Endodermal cell (in vitro differentiated cells): ENCODE measurements at regions not wholly inside any gene's neighbourhood (a gene's known extent, or its start where the extent isn't known, plus 50 kb on each side); places are given as distances from the start of the nearest gene placed in this dataset.

Source experiments
- DNase-seq: peaks from one replicate; pipeline ENCODE4 v3.0.0-alpha.2; 2017
- H3K27ac ChIP-seq: 2 replicates; pipeline ENCODE4 v1.5.1; 2013; ENCODE audit warnings: mild to moderate bottlenecking, low read depth, low read length, moderate library complexity
- H3K27me3 ChIP-seq: 2 replicates; pipeline ENCODE4 v1.6.1; 2013; ENCODE audit warnings: mild to moderate bottlenecking, low read length, moderate library complexity; ENCODE audit not compliant: insufficient read depth, control insufficient read depth, poor library complexity, severe bottlenecking
- H3K36me3 ChIP-seq: 2 replicates; pipeline ENCODE4 v1.7.0; 2013; ENCODE audit warnings: mild to moderate bottlenecking, low read length, moderate library complexity; ENCODE audit not compliant: control insufficient read depth, insufficient read depth
- H3K4me1 ChIP-seq: one replicate; pipeline ENCODE4 v1.7.0; 2013; ENCODE audit warnings: low read length; ENCODE audit not compliant: control insufficient read depth, insufficient read depth
- H3K4me3 ChIP-seq: 2 replicates; pipeline ENCODE4 v1.5.1; 2013; ENCODE audit warnings: mild to moderate bottlenecking, low read length, moderate library complexity
- H3K9ac ChIP-seq: 2 replicates; pipeline ENCODE4 v1.6.1; 2013; ENCODE audit warnings: mild to moderate bottlenecking, low read length, moderate library complexity; ENCODE audit not compliant: poor library complexity, severe bottlenecking; ENCODE audit errors: extremely low read depth
- H3K9me3 ChIP-seq: 2 replicates; pipeline ENCODE4 v1.6.1; 2013; ENCODE audit warnings: mild to moderate bottlenecking, low read length, moderate library complexity; ENCODE audit not compliant: control insufficient read depth
- H3K27ac Mint-ChIP-seq: 2 replicates; pipeline ENCODE4 v1.8.0; 2020; ENCODE audit warnings: mixed read lengths
- H3K27me3 Mint-ChIP-seq: 2 replicates; pipeline ENCODE4 v1.8.0; 2021; ENCODE audit warnings: mild to moderate bottlenecking, mixed read lengths; ENCODE audit not compliant: insufficient read depth
- H3K36me3 Mint-ChIP-seq: 2 replicates; pipeline ENCODE4 v1.8.0; 2020; ENCODE audit warnings: low read depth, mixed read lengths
- H3K4me1 Mint-ChIP-seq: 2 replicates; pipeline ENCODE4 v1.8.0; 2020; ENCODE audit warnings: mixed read lengths
- H3K4me3 Mint-ChIP-seq: 2 replicates; pipeline ENCODE4 v1.8.0; 2020; ENCODE audit warnings: mild to moderate bottlenecking, moderate library complexity, mixed read lengths
- H3K9me3 Mint-ChIP-seq: 2 replicates; pipeline ENCODE4 v1.8.0; 2020; ENCODE audit warnings: mild to moderate bottlenecking, mixed read lengths
- CTCF ChIP-seq: fragments of 200-600 bp; sonication (generic); conservative IDR thresholded peaks from 2 replicates; pipeline ENCODE4 v1.5.0; 2021; ENCODE audit warnings: antibody characterized with exemption, mild to moderate bottlenecking
- WGBS, 2 experiments: methylation state at CpG; one replicate each; pipeline versions ENCODE4 v1.1.5 to v1.1.7; 2013; ENCODE audit warnings: missing lambda C conversion rate in 2 of 2, mixed read lengths in 1 of 2; ENCODE audit not compliant: insufficient coverage in 1 of 2, insufficient read length in 1 of 2; 5-methylcytosine and 5-hydroxymethylcytosine counted together

GRCh38 chr7:32227746-32228145 is 157.5 kb upstream of the PDE1C start:
- peak; percentile 13 for DNase-seq
- no peaks in the 10 kb centered on the region for H3K36me3 ChIP-seq
- Mint-ChIP-seq H3K27me3 (peaks cover 4% of the 10 kb centered on the region), H3K4me3 (no peak overlapping the region), H3K9me3 (peaks cover 8% of the 10 kb centered on the region), H3K36me3 (no peaks in the 10 kb centered on the region), H3K4me1 (no peaks in the 10 kb centered on the region), H3K27ac (no peak overlapping the region)
- no peaks in the 10 kb centered on the region for H3K27me3 ChIP-seq
- H3K9me3 ChIP-seq = no peaks in the 10 kb centered on the region
- TF ChIP-seq CTCF = no peak
- H3K27ac ChIP-seq = no peak overlapping the region
- no peaks in the 10 kb centered on the region for H3K4me1 ChIP-seq
- WGBS, 2 experiments = 85% methylated on average over 1 of the region's 1 CpG; no CpG with 5 or more reads in 1 of the 2 experiments
- no peak overlapping the region for H3K4me3 ChIP-seq
- H3K9ac ChIP-seq = no peak overlapping the region

- Mint-ChIP-seq H3K9me3 (peaks cover 8% of the 10 kb centered on the region), H3K4me1 (no peaks in the 10 kb centered on the region), H3K4me3 (no peak overlapping the region), H3K36me3 (no peaks in the 10 kb centered on the region), H3K27ac (no peak overlapping the region), H3K27me3 (peaks cover 8% of the 10 kb centered on the region)
- H3K4me1 ChIP-seq = no peaks in the 10 kb centered on the region
- no peak overlapping the region for H3K4me3 ChIP-seq
- no peak for DNase-seq
- H3K27ac ChIP-seq = no peak overlapping the region
- TF ChIP-seq CTCF = no peak
- H3K27me3 ChIP-seq = no peaks in the 10 kb centered on the region
- no peaks in the 10 kb centered on the region for H3K9me3 ChIP-seq
- no peak overlapping the region for H3K9ac ChIP-seq
- WGBS, 2 experiments = 73 to 90% methylated on average over 3 to 5 of the region's 5 CpGs
- H3K36me3 ChIP-seq = no peaks in the 10 kb centered on the region
Measured at GRCh38 chr7:32224276-32224675, 154.1 kb upstream of the PDE1C start.

GRCh38 chr7:32223721-32224120 is 153.5 kb upstream of the PDE1C start:
- TF ChIP-seq CTCF = no peak
- no peak overlapping the region for H3K27ac Mint-ChIP-seq
- no peaks in the 10 kb centered on the region for H3K9me3 ChIP-seq
- no peak overlapping the region for H3K4me3 Mint-ChIP-seq
- H3K27me3 ChIP-seq = no peaks in the 10 kb centered on the region
- no peaks in the 10 kb centered on the region for H3K4me1 ChIP-seq
- DNase-seq = peak; percentile 30
- no peak overlapping the region for H3K9ac ChIP-seq
- H3K36me3 ChIP-seq = no peaks in the 10 kb centered on the region
- no peak overlapping the region for H3K27ac ChIP-seq
- peaks cover 8% of the 10 kb centered on the region for H3K27me3 Mint-ChIP-seq
- no peaks in the 10 kb centered on the region for H3K36me3 Mint-ChIP-seq
- peaks cover 8% of the 10 kb centered on the region for H3K9me3 Mint-ChIP-seq
- no peak overlapping the region for H3K4me3 ChIP-seq
- 88 to 93% methylated on average over 6 to 8 of the region's 8 CpGs for WGBS, 2 experiments
- no peaks in the 10 kb centered on the region for H3K4me1 Mint-ChIP-seq
